Tibial nerve (tissue), 4 donors: ENCODE measurements at regions not wholly inside any gene's neighbourhood (a gene's known extent, or its start where the extent isn't known, plus 50 kb on each side); places are given as distances from the start of the nearest gene placed in this dataset.

Experiments used
- DNase-seq, 2 donors: peaks; one replicate each; pipeline ENCODE4 v3.0.0-alpha.2; 2019; ENCODE audit warnings: low spot score in 2 of 2
- H3K27ac ChIP-seq, 4 donors: fragments of 200-600 bp; sonication (generic) in 3 of 4; one replicate each; pipeline ENCODE4 v1.5.1; 2017 to 2019; ENCODE audit warnings: mild to moderate bottlenecking in 1 of 4
- H3K27me3 ChIP-seq, 2 donors: fragments of 200-600 bp; sonication (generic) in 1 of 2; one replicate each; pipeline versions ENCODE4 v1.5.1 to v1.6.0; 2017 to 2019
- H3K36me3 ChIP-seq, 3 donors: fragments of 200-600 bp; sonication (generic); one replicate each; pipeline ENCODE4 v1.5.1; 2018 to 2019
- H3K4me1 ChIP-seq, 4 donors: fragments of 200-600 bp; sonication (generic) in 3 of 4; one replicate each; pipeline ENCODE4 v1.5.1; 2017 to 2019
- H3K4me3 ChIP-seq, 4 donors: fragments of 200-600 bp; sonication (generic) in 3 of 4; one replicate each; pipeline ENCODE4 v1.5.1; 2017 to 2019; ENCODE audit warnings: mild to moderate bottlenecking in 1 of 4, moderate library complexity in 1 of 4
- H3K9me3 ChIP-seq, 4 donors: fragments of 200-600 bp; sonication (generic) in 3 of 4; one replicate each; pipeline ENCODE4 v1.5.1; 2017 to 2019
- CTCF ChIP-seq, 5 experiments: fragments of 200-600 bp in 3 of 5; fragments of 450-650 bp in 2 of 5; sonication (generic) in 3 of 5; IDR thresholded peaks; one replicate each; pipeline ENCODE4 v1.5.1; 2016 to 2019; ENCODE audit warnings: antibody characterized with exemption in 5 of 5, mild to moderate bottlenecking in 3 of 5, moderate library complexity in 2 of 5
- EP300 ChIP-seq, 2 donors: sonication (generic); formaldehyde crosslinking; IDR thresholded peaks; one replicate each; pipeline ENCODE4 v1.6.1; 2017; ENCODE audit warnings: antibody characterized with exemption in 2 of 2, mild to moderate bottlenecking in 1 of 2
- POLR2A ChIP-seq, 2 donors: fragments of 450-650 bp; IDR thresholded peaks; one replicate each; pipeline ENCODE4 v1.6.1; 2017; ENCODE audit warnings: antibody characterized with exemption in 2 of 2, mild to moderate bottlenecking in 2 of 2, moderate library complexity in 2 of 2
- WGBS, 2 donors: methylation state at CpG; one replicate each; pipeline ENCODE4 v1.1.5; 2018; 5-methylcytosine and 5-hydroxymethylcytosine counted together

GRCh38 chr14:22158560-22158959 lies 430.5 kb downstream of the DAD1 start:
- no peak for DNase-seq
- TF ChIP-seq CTCF (IDR thresholded peaks at IDR 0.05), result no peak
- TF ChIP-seq EP300 (IDR thresholded peaks at IDR 0.05), result no peak
- no peak for TF ChIP-seq POLR2A (IDR thresholded peaks at IDR 0.05)
- Histone ChIP-seq H3K36me3 (no peaks in the 10 kb centered on the region), H3K4me3 (no peak overlapping the region), H3K9me3 (no peaks in the 10 kb centered on the region), H3K27me3 (no peaks in the 10 kb centered on the region), H3K4me1 (no peaks in the 10 kb centered on the region), H3K27ac (no peak overlapping the region)
- WGBS, 2 donors, result 94 to 95% methylated on average over 1 of the region's 1 CpG

- Histone ChIP-seq H3K36me3 (no peaks in the 10 kb centered on the region), H3K4me3 (no peak overlapping the region), H3K9me3 (no peaks in the 10 kb centered on the region), H3K27me3 (no peaks in the 10 kb centered on the region), H3K27ac (no peak overlapping the region), H3K4me1 (no peaks in the 10 kb centered on the region)
- no peak for TF ChIP-seq EP300 (IDR thresholded peaks at IDR 0.05)
- DNase-seq, result no peak
- WGBS, 2 donors, result 91 to 94% methylated on average over 2 of the region's 2 CpGs
Measured at GRCh38 chr14:22155571-22155970, 433.5 kb downstream of the DAD1 start.

GRCh38 chr14:22152903-22153302 lies 436.1 kb downstream of the DAD1 start:
- no peak for TF ChIP-seq POLR2A (IDR thresholded peaks at IDR 0.05)
- no peak for TF ChIP-seq CTCF (IDR thresholded peaks at IDR 0.05)
- no peak for TF ChIP-seq EP300 (IDR thresholded peaks at IDR 0.05)
- Histone ChIP-seq H3K4me1 (no peaks in the 10 kb centered on the region), H3K27ac (no peak overlapping the region), H3K4me3 (no peak overlapping the region), H3K36me3 (no peaks in the 10 kb centered on the region), H3K27me3 (no peaks in the 10 kb centered on the region), H3K9me3 (no peaks in the 10 kb centered on the region)
- DNase-seq, result no peak

GRCh38 chr14:22152161-22152870 lies 436.7 kb downstream of the DAD1 start:
- no peaks in the 10 kb centered on the region for H3K9me3 ChIP-seq
- H3K4me1 ChIP-seq, result no peaks in the 10 kb centered on the region
- no peak overlapping the region for H3K27ac ChIP-seq
- H3K36me3 ChIP-seq, result no peaks in the 10 kb centered on the region
- no peak overlapping the region for H3K4me3 ChIP-seq
- WGBS, 2 donors, result 81 to 83% methylated on average over 3 of the region's 3 CpGs
- DNase-seq, result no peak
- no peaks in the 10 kb centered on the region for H3K27me3 ChIP-seq
- TF ChIP-seq EP300 (IDR thresholded peaks at IDR 0.05), result no peak
- TF ChIP-seq CTCF (IDR thresholded peaks at IDR 0.05), result no peak
- TF ChIP-seq POLR2A (IDR thresholded peaks at IDR 0.05), result no peak

GRCh38 chr14:22151121-22151520 lies 437.9 kb downstream of the DAD1 start:
- no peak overlapping the region for H3K4me3 ChIP-seq
- H3K4me1 ChIP-seq, result no peaks in the 10 kb centered on the region
- no peaks in the 10 kb centered on the region for H3K27me3 ChIP-seq
- 81 to 86% methylated on average over 4 of the region's 4 CpGs for WGBS, 2 donors
- DNase-seq, result no peak
- no peaks in the 10 kb centered on the region for H3K36me3 ChIP-seq
- H3K9me3 ChIP-seq, result no peaks in the 10 kb centered on the region
- H3K27ac ChIP-seq, result no peak overlapping the region
- TF ChIP-seq EP300 (IDR thresholded peaks at IDR 0.05), result no peak
- no peak for TF ChIP-seq CTCF (IDR thresholded peaks at IDR 0.05)
- no peak for TF ChIP-seq POLR2A (IDR thresholded peaks at IDR 0.05)

GRCh38 chr14:22149058-22149457 lies 440.0 kb downstream of the DAD1 start:
- no peak overlapping the region for H3K27ac ChIP-seq
- H3K4me1 ChIP-seq, result no peaks in the 10 kb centered on the region
- 82 to 88% methylated on average over 3 of the region's 3 CpGs for WGBS, 2 donors
- no peak for DNase-seq
- H3K36me3 ChIP-seq, result no peaks in the 10 kb centered on the region
- H3K4me3 ChIP-seq, result no peak overlapping the region
- TF ChIP-seq CTCF (IDR thresholded peaks at IDR 0.05) (no peak), POLR2A (IDR thresholded peaks at IDR 0.05) (no peak), EP300 (IDR thresholded peaks at IDR 0.05) (no peak)
- no peaks in the 10 kb centered on the region for H3K27me3 ChIP-seq
- no peaks in the 10 kb centered on the region for H3K9me3 ChIP-seq
